ENCODE measurements at regions not wholly inside any gene's neighbourhood (a gene's known extent, or its start where the extent isn't known, plus 50 kb on each side); places are given as distances from the start of the nearest gene placed in this dataset.

- TF ChIP-seq CTCF (conservative IDR thresholded peaks at IDR 0.05), result no peak
- H3K27ac ChIP-seq, result no peak overlapping the region
Measured at GRCh38 chr3:73752338-73752737, 127.6 kb upstream of the PDZRN3 start.

DNA sequence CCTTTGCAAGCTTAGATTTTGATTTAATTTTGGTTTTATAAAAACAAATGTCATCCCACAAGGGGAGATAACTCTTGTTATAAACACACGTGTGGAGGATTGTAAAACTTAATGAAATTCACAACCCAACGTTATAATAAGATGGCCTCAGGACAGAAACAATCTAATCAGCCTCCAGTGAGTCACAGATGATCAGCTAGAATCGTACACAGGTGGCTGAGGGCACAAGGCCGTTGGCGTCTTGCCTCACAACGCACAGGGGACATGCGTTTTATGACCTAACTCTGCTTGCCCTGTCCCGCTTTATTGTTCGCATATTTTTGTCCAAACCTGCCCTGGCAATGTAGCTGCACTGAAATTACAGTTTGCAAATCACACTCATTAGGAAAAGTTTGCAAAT, 121.9 kb upstream of the PDZRN3 start:
- no peak overlapping the region for H3K27ac ChIP-seq
- TF ChIP-seq CTCF (conservative IDR thresholded peaks at IDR 0.05), result no peak

DNA sequence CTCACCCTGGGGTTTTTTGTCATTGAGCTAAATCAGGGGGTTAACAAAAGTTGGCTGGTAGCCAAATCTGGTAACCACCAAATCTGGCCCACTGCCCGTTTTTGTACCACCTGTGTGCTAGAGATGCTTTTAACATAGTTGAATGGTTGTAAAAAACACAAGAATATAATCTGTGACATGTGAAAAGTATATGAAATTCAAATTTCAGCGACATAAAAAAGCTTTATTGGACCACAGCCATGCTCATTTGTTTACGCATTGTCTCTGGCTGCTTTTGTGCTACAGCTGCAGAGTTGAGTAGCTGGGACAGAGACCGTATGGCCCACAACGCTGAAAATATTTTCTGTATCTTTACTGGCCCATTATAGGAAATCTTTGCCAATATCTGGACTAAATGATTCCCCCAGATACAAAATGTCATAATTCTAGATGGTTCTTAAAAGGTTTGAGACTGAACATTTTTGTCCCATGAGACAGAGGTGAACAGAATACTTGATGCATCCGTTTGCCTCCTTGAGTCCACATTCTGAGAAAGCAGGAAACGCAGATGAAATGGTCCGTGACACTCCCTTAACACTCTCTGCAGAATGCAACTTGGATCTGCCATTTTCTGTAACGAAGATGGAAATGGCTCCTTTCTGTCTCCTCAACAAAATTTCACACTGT, 120.9 kb upstream of the PDZRN3 start:
- H3K27ac ChIP-seq, result no peak overlapping the region
- TF ChIP-seq CTCF (conservative IDR thresholded peaks at IDR 0.05), result no peak

DNA sequence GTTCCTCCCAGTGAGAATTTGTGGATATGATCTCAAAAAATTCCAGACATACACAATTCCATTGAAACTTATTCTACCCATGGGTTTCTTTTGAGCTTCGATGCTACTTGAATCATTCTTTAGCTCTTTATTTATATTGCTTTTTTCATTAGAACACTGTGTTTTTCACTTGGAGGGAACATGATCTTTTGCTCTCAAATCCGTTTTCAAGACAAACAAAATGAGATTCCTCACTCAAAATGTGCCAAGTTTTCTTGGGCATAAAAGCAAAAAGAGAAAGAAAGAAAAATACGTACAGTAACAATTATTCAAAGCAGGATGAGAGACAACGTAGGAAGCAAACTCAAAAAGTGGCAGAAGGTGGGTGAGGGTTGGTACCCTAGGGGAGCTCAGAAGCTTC, 118.8 kb upstream of the PDZRN3 start:
- H3K27ac ChIP-seq, result no peak overlapping the region

DNA sequence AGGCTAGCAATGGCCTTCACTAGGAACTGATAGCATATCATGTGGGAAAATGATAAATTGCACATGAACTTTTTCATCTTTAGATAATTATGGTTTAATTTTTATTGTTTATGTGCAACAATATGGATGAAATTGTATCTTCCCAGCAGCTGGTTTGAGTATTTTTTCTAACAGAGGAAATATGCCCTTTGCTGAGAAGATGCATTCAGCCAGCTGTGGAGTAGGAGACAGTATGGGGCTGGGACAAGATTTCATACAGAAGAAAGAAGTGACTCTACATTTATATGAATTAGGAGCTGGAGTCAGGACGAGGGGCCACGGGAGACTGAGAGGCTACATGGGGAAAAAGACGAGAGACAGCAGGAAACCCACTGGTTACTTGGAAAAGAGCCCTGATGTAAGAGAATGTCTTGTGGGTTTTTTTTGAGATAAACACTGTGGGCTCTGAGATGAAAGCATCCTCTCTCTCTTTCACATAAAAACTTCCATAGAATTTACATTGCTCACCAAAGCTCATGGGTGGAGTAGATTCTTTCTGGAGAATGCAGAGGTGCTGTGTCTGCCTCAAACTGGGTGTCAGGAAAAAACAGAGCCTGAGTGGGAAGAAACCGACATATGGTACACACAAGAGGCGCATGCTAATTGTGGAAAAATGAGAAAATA, 115.2 kb upstream of the PDZRN3 start:
- no peak overlapping the region for H3K27ac ChIP-seq
- no peak for TF ChIP-seq CTCF (conservative IDR thresholded peaks at IDR 0.05)

More for the DNA sequence above, 118.8 kb upstream of the PDZRN3 start:
- no peak for TF ChIP-seq CTCF (conservative IDR thresholded peaks at IDR 0.05)

GRCh38 chr3:73738711-73739110, 114.0 kb upstream of the PDZRN3 start:
- no peak overlapping the region for H3K27ac ChIP-seq
- no peak for TF ChIP-seq CTCF (conservative IDR thresholded peaks at IDR 0.05)

- H3K27ac ChIP-seq, result no peak overlapping the region
- TF ChIP-seq CTCF (conservative IDR thresholded peaks at IDR 0.05), result no peak
Measured at GRCh38 chr3:73734211-73735089, 109.7 kb upstream of the PDZRN3 start.
